ENCODE measurements at regions not wholly inside any gene's neighbourhood (a gene's known extent, or its start where the extent isn't known, plus 50 kb on each side); places are given as distances from the start of the nearest gene placed in this dataset.
"Not testable (repeated sequence)": the region's sequence is repeated elsewhere in the genome, so short reads cannot be mapped to it uniquely, and the experiment has no call there.

GRCh38 chr12:131401907-131402633 lies 308.8 kb upstream of the SFSWAP start:
- not testable (repeated sequence) for DNase-seq

- no peak for DNase-seq
Measured at GRCh38 chr12:131402781-131403396, 308.0 kb upstream of the SFSWAP start.

DNA sequence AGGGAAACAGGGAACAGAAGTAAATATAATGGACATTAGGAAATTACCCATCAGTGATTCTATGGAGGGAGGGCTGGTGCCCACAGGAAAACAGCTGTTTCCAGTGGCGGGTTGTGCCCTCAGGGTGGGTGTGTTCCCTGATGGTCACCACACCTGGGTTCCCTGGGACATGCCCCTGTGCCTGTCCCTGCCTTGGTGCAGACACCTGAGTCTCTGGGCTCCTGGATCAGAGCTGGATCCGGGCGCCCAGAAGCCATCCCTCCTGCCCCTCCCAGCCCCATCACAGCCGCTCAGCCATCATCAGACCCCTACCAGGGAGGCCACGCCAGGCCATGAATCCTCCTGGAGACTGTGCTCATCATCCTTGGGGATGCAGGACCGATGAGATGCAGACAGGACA lies 307.2 kb upstream of the SFSWAP start:
- no peak for DNase-seq

GRCh38 chr12:131404705-131405104 lies 306.2 kb upstream of the SFSWAP start:
- no peak for DNase-seq

DNA sequence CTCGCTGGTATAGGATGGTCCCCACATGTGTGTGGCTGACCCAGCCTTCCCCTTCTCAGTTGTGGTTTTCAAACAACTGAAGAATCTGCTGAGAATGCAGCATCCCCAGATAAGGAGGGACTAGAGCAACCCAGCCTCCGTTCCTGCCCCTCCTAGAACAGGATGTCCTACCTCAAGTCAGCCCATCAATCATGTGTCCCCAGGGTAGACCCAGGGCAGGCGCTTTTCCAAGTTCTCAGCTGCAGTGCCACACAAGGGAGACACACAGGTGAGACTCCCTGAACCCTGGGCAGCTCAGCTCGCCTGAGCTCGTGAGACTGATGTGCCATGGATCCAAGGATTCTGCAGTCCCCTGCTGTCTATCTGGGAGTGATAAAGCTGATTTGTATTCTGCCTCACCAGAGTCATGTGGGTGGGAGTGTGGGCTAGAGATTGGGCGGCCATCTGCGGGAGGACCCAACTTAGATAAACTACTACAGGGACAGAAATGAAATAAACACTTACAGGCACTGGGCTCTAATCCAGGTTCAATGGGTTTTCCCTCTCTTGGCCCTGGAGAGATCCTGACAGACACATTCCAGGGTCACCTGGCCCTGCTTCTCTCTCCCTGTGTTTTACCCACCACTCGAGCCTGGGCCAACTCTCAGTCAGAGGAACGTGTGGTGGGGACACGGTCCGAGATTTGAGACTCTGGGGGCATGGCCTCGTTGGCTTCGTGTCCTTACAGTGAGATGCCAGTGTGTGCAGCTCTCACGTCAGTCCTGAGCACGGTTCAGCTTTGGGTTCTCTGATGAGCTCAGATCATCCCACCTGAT lies 303.5 kb upstream of the SFSWAP start:
- no peak for DNase-seq

- DNase-seq = no peak
Measured at GRCh38 chr12:131408036-131408365, 302.9 kb upstream of the SFSWAP start.

DNA sequence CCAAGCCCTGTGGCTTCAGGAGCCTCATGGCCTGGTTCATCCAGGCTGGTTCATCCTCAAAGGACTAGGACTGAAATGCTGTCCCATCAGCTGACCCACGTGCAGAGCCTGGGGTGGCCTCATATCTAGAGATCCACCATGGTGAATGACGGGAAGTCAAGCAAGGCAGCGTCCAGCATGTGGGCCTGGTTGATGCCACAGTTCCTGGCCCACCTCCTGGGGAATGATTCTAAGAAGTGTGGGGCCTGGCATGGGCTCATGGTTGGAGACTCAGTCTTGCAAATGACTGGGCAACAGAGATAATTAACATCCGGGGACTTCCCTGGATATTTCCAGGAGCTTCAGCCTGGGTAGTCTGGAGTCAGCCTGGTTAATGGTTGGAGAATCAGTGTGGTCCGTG lies 302.4 kb upstream of the SFSWAP start:
- DNase-seq = no peak

DNA sequence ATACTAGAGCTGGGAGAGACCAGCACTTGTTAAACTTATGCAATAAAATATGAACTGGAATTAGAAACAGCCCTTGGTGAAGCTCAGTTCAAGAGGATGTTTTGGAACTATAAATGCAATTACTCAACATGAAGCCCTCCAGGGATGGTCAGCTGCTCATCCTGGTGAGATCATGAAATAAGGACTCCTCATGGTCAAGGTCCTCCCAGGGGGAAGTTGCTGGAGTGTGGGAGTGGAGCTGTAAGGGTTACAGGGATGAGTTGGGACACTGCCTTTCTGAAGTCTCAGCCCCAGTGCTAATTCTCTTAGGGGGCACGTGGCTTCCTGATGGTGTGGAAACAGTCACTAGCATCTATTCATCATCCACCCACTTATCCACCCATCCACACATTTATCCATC lies 301.7 kb upstream of the SFSWAP start:
- no peak for DNase-seq

DNA sequence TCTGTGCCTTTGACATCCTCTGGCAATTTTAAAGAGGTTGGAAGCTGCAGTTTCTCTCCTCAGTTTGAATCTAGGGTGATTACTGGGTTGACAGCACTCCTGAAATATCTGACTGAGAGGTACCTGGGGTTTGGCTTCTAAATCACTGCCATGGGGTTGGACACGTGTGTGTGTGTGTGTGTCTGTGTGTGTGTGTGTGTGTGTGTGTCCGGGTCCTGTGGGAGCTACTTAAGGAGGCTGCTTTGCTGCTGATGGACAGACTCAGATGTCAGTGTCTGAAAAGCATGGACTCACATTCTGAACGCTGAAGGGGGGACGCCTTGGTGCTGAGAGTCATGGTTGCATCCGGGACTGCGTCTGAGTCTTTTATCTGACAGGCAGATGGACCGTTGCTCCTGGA lies 299.1 kb upstream of the SFSWAP start:
- not testable (repeated sequence) for DNase-seq

GRCh38 chr12:131413006-131413405 lies 297.9 kb upstream of the SFSWAP start:
- no peak for DNase-seq

GRCh38 chr12:131413471-131413870 lies 297.4 kb upstream of the SFSWAP start:
- no peak for DNase-seq

GRCh38 chr12:131414155-131414922 lies 296.6 kb upstream of the SFSWAP start:
- DNase-seq = not testable (repeated sequence)

- DNase-seq = no peak
Measured at GRCh38 chr12:131415781-131416180, 295.1 kb upstream of the SFSWAP start.

DNA sequence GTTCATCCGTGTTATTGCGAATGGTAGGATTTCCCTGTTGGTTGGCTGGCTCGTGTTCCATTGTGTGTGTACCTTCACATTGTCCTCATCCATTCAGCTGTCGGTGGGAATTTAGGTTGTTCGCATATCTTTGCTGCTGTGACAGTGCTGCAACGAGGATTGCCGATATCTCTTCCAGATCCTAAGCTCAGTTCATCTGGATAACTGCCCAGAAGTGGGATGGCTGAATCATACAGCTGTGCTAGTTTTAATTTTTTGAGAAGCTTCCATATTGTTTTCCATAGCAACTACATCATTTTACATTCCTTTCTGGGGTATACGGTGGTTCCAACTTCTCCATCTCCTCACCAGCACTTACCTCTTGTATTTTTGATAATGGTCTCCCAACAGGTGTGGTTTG lies 292.8 kb upstream of the SFSWAP start:
- DNase-seq = no peak

GRCh38 chr12:131418884-131419283 lies 292.0 kb upstream of the SFSWAP start:
- DNase-seq = no peak

- no peak for DNase-seq
Measured at GRCh38 chr12:131420867-131421447, 289.9 kb upstream of the SFSWAP start.

DNA sequence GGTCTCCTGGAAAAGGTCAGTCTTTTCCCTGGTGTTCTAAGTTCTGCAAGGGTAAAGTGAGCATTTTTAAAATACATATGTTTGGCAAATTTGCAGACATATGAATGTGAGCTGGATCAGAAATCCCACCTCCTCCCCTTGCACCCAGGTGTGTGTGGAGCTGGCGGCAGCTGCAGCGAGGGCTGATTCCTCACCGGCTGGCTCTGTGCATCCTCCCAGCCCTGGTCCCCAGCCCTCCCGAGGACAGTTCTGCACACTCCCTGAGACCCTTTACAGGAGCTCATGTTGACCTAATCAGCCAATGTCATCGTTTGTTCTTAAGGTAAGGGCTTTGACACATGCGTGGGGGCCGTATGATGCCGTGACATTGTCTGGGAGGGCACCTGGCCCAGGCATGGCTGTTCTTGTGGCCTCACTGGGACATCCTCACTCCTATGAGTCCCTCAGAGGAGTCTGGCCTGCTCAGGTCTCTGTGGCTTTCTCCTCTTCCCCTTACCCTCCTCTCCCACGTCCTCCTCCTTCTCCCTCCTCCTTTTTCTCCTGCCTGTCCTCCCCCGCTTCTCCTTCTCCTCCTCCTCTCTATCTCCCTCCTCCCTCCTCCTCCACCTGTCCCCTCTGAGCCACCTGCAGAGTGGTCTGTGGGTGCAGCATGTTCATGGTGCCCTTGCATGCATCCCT lies 289.2 kb upstream of the SFSWAP start:
- no peak for DNase-seq

DNA sequence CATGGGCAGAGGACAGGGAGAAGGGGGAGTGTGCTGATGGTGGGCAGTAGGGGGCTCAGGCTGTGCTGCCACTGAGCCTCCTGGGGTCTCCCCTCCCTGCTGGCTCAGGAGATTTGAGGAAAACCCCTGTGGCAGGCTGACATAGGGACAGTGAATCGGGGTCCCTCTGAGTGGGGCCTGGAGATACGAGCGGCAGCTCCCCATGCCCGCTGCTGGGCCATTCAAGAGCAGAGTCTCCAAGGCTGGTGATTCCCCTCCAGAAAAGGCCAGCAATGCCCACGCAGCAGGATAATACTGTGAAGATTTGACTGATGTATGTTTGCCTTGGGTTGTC lies 288.7 kb upstream of the SFSWAP start:
- no peak for DNase-seq

GRCh38 chr12:131422744-131423143 lies 288.1 kb upstream of the SFSWAP start:
- no peak for DNase-seq

DNA sequence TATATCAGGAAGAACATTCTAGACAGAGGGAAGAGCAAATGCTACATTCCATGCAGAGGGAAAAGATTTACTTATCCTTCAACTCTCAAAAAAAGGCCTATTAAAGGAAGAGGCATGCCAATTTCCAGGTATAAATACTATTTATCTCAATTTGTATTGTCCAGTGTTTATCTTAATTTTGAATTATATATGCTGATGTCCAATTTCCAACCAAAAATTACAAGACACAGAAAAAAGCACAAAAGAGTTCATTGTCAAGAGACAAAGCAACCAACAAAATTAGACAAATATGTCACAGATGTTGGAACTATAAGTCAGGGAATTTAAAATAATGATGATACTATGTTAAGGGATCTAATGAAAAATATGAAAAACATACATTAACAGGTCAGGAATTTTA lies 286.6 kb upstream of the SFSWAP start:
- no peak for DNase-seq

DNA sequence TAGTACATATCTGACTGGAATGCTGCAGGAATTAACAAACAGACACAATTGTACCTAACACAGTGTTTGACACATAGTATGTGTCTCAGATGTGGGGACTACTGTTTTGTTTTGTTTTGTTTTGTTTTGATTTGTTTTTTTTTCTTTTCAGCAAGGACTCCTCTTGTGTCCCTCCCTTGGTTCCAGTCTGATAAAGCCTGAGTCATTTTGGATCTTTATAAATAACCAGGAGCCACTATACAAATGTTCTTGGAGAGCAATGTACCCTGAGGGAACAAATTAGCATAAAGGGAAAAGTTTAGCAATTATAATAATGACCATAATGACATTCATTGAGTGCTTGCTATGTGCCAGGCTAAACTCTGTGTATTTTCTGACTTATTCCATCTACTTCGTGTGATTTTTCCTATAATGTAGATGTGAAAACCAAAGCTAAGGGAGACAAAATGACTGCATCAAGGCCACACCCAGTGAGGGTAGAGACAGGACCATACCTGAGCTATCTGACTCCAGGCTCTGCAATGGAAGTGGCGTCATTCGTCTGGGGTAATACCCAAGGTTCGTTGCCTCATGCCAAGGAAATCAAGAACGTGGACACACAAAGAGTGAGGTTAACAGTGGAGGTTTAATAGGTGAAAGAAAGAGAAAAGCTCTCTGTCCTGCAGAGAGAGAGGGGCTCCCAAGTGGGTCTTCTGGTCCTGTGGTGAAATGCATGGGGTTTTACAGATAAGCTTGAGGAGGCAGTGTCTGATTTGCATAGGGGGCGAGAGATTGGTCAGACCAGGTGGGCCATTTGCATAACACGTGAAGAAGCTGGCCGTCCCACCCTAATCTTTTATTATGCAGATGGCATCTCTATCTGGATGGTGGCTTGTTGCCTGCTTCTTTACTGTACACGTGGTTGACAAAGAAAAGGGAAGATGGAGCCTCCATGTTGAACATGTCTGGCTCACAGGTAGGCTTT lies 285.5 kb upstream of the SFSWAP start:
- DNase-seq = no peak
